Hepatocyte (in vitro differentiated cells): ENCODE measurements at regions not wholly inside any gene's neighbourhood (a gene's known extent, or its start where the extent isn't known, plus 50 kb on each side); places are given as distances from the start of the nearest gene placed in this dataset.

ENCODE experiments used
- DNase-seq: peaks from one replicate; pipeline ENCODE4 v3.0.0-alpha.2; 2016; ENCODE audit warnings: low spot score
- H2AFZ ChIP-seq: fragments of 200-600 bp; sonication (generic); 2 replicates; pipeline ENCODE4 v1.6.0; 2016; ENCODE audit warnings: antibody characterized with exemption, mild to moderate bottlenecking
- H3K27ac ChIP-seq: fragments of 200-600 bp; sonication (generic); 2 replicates; pipeline ENCODE4 v1.5.1; 2016; ENCODE audit warnings: mild to moderate bottlenecking
- H3K27me3 ChIP-seq: fragments of 200-600 bp; sonication (generic); 2 replicates; pipeline ENCODE4 v1.6.1; 2016
- H3K36me3 ChIP-seq: fragments of 200-600 bp; sonication (generic); replicated peaks from 2 replicates; pipeline ENCODE4 v1.5.1; 2016; ENCODE audit warnings: low read depth; ENCODE audit not compliant: insufficient read depth
- H3K4me1 ChIP-seq: fragments of 200-600 bp; sonication (generic); 2 replicates; pipeline ENCODE4 v1.5.1; 2016; ENCODE audit warnings: mild to moderate bottlenecking, moderate library complexity; ENCODE audit not compliant: insufficient read depth
- H3K4me2 ChIP-seq: fragments of 200-600 bp; sonication (generic); 2 replicates; pipeline ENCODE4 v1.6.0; 2016
- H3K4me3 ChIP-seq: fragments of 200-600 bp; sonication (generic); 2 replicates; pipeline ENCODE4 v1.5.1; 2016; ENCODE audit warnings: mild to moderate bottlenecking
- H3K79me2 ChIP-seq: fragments of 200-600 bp; sonication (generic); 2 replicates; pipeline ENCODE4 v1.6.0; 2017; ENCODE audit warnings: mild to moderate bottlenecking
- H3K9me2 ChIP-seq: fragments of 200-600 bp; sonication (generic); replicated peaks from 2 replicates; pipeline ENCODE4 v1.6.0; 2017; ENCODE audit warnings: mild to moderate bottlenecking; ENCODE audit not compliant: insufficient read depth
- H3K9me3 ChIP-seq: fragments of 200-600 bp; sonication (generic); 2 replicates; pipeline ENCODE4 v1.5.1; 2016; ENCODE audit warnings: low read depth, mild to moderate bottlenecking
- H4K20me1 ChIP-seq: fragments of 200-600 bp; sonication (generic); 2 replicates; pipeline ENCODE4 v1.6.0; 2016; ENCODE audit warnings: mild to moderate bottlenecking; ENCODE audit not compliant: insufficient read depth, poor library complexity, severe bottlenecking
- EZH2 ChIP-seq: fragments of 200-600 bp; sonication (generic); IDR thresholded peaks from 2 replicates; pipeline ENCODE4 v1.6.1; 2016; ENCODE audit warnings: antibody characterized with exemption, mild to moderate bottlenecking, borderline replicate concordance
- EZH2phosphoT487 ChIP-seq: fragments of 200-600 bp; sonication (generic); IDR thresholded peaks from one replicate; pipeline ENCODE4 v1.6.1; 2018; ENCODE audit warnings: antibody characterized with exemption, mild to moderate bottlenecking, low read depth, moderate library complexity; ENCODE audit not compliant: unreplicated experiment, severe bottlenecking
- WGBS: methylation state at CpG from one replicate; pipeline ENCODE4 v1.1.6; 2016; ENCODE audit warnings: low lambda C conversion rate; ENCODE audit errors: missing lambda C conversion rate; 5-methylcytosine and 5-hydroxymethylcytosine counted together
- TF ChIP-seq, protein P1 (sequence below): fragments of 200-600 bp; sonication (generic); IDR thresholded peaks from 2 replicates; pipeline ENCODE4 v1.5.1; 2016; ENCODE audit warnings: antibody characterized with exemption, mild to moderate bottlenecking; ENCODE audit not compliant: poor library complexity

DNA sequence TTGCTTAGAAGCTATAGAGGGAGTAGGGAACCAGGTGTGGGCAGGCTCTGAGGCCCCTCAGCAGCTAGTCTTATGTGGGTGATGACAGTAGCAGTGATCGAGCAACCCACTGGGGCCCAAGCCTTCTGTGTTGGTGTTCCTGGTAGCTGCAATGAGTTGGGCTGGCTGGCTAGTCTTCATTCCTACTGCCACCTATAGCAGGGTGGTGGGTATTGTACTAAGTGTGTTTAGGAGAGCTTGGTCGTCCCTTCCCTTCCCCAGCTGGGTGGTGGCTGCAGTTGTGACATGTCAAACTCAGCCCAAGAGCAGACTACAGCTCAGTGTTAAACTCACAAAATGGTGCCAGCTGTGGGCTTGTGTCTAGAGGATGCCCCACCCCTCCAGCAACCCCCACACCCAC is 486.1 kb upstream of the UBE2E3 start:
- WGBS, result 78% methylated on average over 2 of the region's 2 CpGs

DNA sequence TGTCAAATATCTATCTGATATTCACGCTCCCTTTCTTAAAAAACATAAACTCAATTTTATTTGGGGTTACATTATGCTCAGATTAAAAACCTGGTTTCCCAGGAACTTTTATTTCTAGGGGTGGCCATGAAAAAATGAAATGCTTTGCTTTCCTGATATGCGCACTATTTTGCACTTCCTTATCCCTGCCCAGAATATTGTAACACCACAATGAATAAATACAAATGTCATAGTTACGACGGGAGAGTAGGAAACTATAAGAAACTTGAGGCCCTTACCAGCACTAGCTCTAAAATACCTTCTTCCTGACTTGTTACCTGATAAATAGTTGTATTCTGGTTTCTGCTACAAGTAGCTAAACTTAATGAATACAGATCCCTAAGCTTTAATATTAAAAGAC is 475.6 kb upstream of the CWC22 start:
- Histone ChIP-seq H3K4me3 (no peak overlapping the region), H4K20me1 (no peaks in the 10 kb centered on the region), H2AFZ (no peak overlapping the region), H3K4me1 (no peaks in the 10 kb centered on the region), H3K4me2 (no peak overlapping the region), H3K27me3 (no peaks in the 10 kb centered on the region), H3K9me2 (no peaks in the 10 kb centered on the region), H3K36me3 (no peaks in the 10 kb centered on the region), H3K79me2 (no peaks in the 10 kb centered on the region), H3K27ac (no peak overlapping the region), H3K9me3 (no peaks in the 10 kb centered on the region)
- TF ChIP-seq EZH2, result no peak
- no peak for TF ChIP-seq EZH2phosphoT487
- TF ChIP-seq, protein P1, sequence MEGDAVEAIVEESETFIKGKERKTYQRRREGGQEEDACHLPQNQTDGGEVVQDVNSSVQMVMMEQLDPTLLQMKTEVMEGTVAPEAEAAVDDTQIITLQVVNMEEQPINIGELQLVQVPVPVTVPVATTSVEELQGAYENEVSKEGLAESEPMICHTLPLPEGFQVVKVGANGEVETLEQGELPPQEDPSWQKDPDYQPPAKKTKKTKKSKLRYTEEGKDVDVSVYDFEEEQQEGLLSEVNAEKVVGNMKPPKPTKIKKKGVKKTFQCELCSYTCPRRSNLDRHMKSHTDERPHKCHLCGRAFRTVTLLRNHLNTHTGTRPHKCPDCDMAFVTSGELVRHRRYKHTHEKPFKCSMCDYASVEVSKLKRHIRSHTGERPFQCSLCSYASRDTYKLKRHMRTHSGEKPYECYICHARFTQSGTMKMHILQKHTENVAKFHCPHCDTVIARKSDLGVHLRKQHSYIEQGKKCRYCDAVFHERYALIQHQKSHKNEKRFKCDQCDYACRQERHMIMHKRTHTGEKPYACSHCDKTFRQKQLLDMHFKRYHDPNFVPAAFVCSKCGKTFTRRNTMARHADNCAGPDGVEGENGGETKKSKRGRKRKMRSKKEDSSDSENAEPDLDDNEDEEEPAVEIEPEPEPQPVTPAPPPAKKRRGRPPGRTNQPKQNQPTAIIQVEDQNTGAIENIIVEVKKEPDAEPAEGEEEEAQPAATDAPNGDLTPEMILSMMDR, result no peak
- 93% methylated on average over 4 of the region's 4 CpGs for WGBS
- no peak for DNase-seq

More for the DNA sequence above, 486.1 kb upstream of the UBE2E3 start:
- H3K4me1 ChIP-seq, result no peaks in the 10 kb centered on the region
- no peak overlapping the region for H3K4me2 ChIP-seq
- peaks cover 3% of the 10 kb centered on the region for H3K9me3 ChIP-seq
- no peaks in the 10 kb centered on the region for H3K27me3 ChIP-seq
- H3K9me2 ChIP-seq, result no peaks in the 10 kb centered on the region
- H4K20me1 ChIP-seq, result no peaks in the 10 kb centered on the region
- TF ChIP-seq EZH2phosphoT487, result no peak
- TF ChIP-seq, protein P1, result no peak
- no peak overlapping the region for H3K27ac ChIP-seq
- no peak overlapping the region for H3K4me3 ChIP-seq
- no peaks in the 10 kb centered on the region for H3K36me3 ChIP-seq
- no peaks in the 10 kb centered on the region for H3K79me2 ChIP-seq
- DNase-seq, result no peak
- H2AFZ ChIP-seq, result no peak overlapping the region

- Histone ChIP-seq H3K4me3 (no peak overlapping the region), H3K9me3 (no peaks in the 10 kb centered on the region), H3K79me2 (no peaks in the 10 kb centered on the region), H4K20me1 (no peaks in the 10 kb centered on the region), H2AFZ (no peak overlapping the region), H3K27me3 (no peaks in the 10 kb centered on the region), H3K4me1 (no peaks in the 10 kb centered on the region), H3K36me3 (no peaks in the 10 kb centered on the region), H3K4me2 (no peak overlapping the region), H3K9me2 (no peaks in the 10 kb centered on the region), H3K27ac (no peak overlapping the region)
- no peak for DNase-seq
- WGBS, result 60% methylated on average over 2 of the region's 2 CpGs
- TF ChIP-seq EZH2phosphoT487 (no peak), EZH2 (no peak)
- TF ChIP-seq, protein P1, result no peak
Observed at GRCh38 chr2:180481998-180482397, 474.9 kb upstream of the CWC22 start.

- DNase-seq, result no peak
- no peak overlapping the region for H3K4me3 ChIP-seq
- H3K36me3 ChIP-seq, result no peaks in the 10 kb centered on the region
- no peaks in the 10 kb centered on the region for H3K9me3 ChIP-seq
- H3K27ac ChIP-seq, result no peak overlapping the region
- no peaks in the 10 kb centered on the region for H3K27me3 ChIP-seq
- H3K79me2 ChIP-seq, result no peaks in the 10 kb centered on the region
- H4K20me1 ChIP-seq, result no peaks in the 10 kb centered on the region
- H3K4me2 ChIP-seq, result no peak overlapping the region
- no peaks in the 10 kb centered on the region for H3K4me1 ChIP-seq
- H3K9me2 ChIP-seq, result no peaks in the 10 kb centered on the region
- H2AFZ ChIP-seq, result no peak overlapping the region
- TF ChIP-seq EZH2phosphoT487, result no peak
- TF ChIP-seq, protein P1, result no peak
Observed at GRCh38 chr2:180478883-180479282, 471.8 kb upstream of the CWC22 start.
